MCF 10A (cell line): ENCODE measurements at regions not wholly inside any gene's neighbourhood (a gene's known extent, or its start where the extent isn't known, plus 50 kb on each side); places are given as distances from the start of the nearest gene placed in this dataset.

ENCODE experiments used
- BruUV-seq: library from RNA; stranded (reverse); fragments of 400-500 nt; replicated peaks from 2 replicates; lab custom pipeline; 2021; lab: Mats Ljungman, UMichigan
- CTCF ChIA-PET: fragments of 300-600 bp; sonication (Branson Sonifier 250); formaldehyde crosslinking; extraction: SDS; loops from one replicate; lab custom pipeline; 2021; ENCODE audit warnings: antibody characterized with exemption, inconsistent platforms; lab: Yijun Ruan, JAX
- POLR2A ChIA-PET: fragments of 300-600, 350-650 bp; sonication (Branson Sonifier 250); formaldehyde crosslinking; extraction: SDS; loops from one replicate; lab custom pipeline; 2020; ENCODE audit warnings: antibody characterized with exemption, inconsistent platforms; lab: Yijun Ruan, JAX
- DNase-seq: peaks from one replicate; pipeline ENCODE4 v3.0.0-alpha.2; 2018; ENCODE audit not compliant: unreplicated experiment
- H3K27ac Mint-ChIP-seq: one replicate; pipeline ENCODE4 v1.8.0; 2022; ENCODE audit warnings: mild to moderate bottlenecking, low read depth, mixed read lengths; ENCODE audit not compliant: unreplicated experiment
- H3K27me3 Mint-ChIP-seq: one replicate; pipeline ENCODE4 v1.8.0; 2022; ENCODE audit warnings: mixed read lengths; ENCODE audit not compliant: insufficient read depth, unreplicated experiment
- H3K36me3 Mint-ChIP-seq: one replicate; pipeline ENCODE4 v1.8.0; 2022; ENCODE audit warnings: mild to moderate bottlenecking, moderate library complexity, mixed read lengths; ENCODE audit not compliant: insufficient read depth, unreplicated experiment
- H3K4me1 Mint-ChIP-seq: one replicate; pipeline ENCODE4 v1.8.0; 2022; ENCODE audit warnings: mixed read lengths; ENCODE audit not compliant: insufficient read depth, unreplicated experiment
- H3K4me3 Mint-ChIP-seq: one replicate; pipeline ENCODE4 v1.8.0; 2022; ENCODE audit warnings: mild to moderate bottlenecking, moderate library complexity, mixed read lengths; ENCODE audit not compliant: unreplicated experiment
- H3K9me3 Mint-ChIP-seq: one replicate; pipeline ENCODE4 v1.8.0; 2022; ENCODE audit warnings: mixed read lengths; ENCODE audit not compliant: unreplicated experiment
- intact Hi-C: fragments of 100-400 bp; cut with micrococcal nuclease; formaldehyde crosslinking; loops from 2 replicates; pipeline ENCODE4 v1.14.1; 2022
- TF ChIP-seq, protein P1 (sequence below): fragments of 200-600 bp; IDR thresholded peaks from one replicate; pipeline ENCODE4 v1.8.0; 2022; ENCODE audit warnings: antibody characterized with exemption, mild to moderate bottlenecking; ENCODE audit not compliant: unreplicated experiment

DNA sequence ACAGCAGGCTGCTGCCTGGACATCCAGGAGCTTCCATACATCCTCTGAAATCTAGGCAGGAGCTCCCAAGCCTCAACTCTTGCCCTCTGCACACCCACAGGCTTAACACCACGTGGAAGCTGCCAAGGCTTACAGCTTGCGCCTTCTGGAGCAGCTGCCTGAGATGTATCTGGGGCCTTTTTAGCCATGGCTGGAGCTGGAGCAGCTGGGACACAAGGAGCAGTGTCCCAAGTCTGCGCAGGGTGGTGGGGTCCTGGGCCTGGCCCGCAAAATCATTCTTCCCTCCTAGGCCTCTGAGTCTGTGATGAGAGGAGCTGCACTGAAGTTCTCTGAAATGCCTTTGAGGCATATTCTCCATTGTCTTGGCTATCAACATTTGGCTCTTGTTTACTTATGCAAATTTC is 255.0 kb downstream of the DLL1 start:
- H3K36me3 Mint-ChIP-seq: no peaks in the 10 kb centered on the region
- no TSS peak for BruUV-seq
- ChIA-PET CTCF (no interaction called here), POLR2A (no interaction called here)
- TF ChIP-seq, protein P1, sequence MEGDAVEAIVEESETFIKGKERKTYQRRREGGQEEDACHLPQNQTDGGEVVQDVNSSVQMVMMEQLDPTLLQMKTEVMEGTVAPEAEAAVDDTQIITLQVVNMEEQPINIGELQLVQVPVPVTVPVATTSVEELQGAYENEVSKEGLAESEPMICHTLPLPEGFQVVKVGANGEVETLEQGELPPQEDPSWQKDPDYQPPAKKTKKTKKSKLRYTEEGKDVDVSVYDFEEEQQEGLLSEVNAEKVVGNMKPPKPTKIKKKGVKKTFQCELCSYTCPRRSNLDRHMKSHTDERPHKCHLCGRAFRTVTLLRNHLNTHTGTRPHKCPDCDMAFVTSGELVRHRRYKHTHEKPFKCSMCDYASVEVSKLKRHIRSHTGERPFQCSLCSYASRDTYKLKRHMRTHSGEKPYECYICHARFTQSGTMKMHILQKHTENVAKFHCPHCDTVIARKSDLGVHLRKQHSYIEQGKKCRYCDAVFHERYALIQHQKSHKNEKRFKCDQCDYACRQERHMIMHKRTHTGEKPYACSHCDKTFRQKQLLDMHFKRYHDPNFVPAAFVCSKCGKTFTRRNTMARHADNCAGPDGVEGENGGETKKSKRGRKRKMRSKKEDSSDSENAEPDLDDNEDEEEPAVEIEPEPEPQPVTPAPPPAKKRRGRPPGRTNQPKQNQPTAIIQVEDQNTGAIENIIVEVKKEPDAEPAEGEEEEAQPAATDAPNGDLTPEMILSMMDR: no peak
- H3K4me3 Mint-ChIP-seq: no peak overlapping the region
- intact Hi-C loops: no loop called here
- no peak for DNase-seq
- H3K4me1 Mint-ChIP-seq: no peaks in the 10 kb centered on the region
- H3K27ac Mint-ChIP-seq: no peak overlapping the region
- H3K9me3 Mint-ChIP-seq: peaks cover 14% of the 10 kb centered on the region
- no peaks in the 10 kb centered on the region for H3K27me3 Mint-ChIP-seq

DNA sequence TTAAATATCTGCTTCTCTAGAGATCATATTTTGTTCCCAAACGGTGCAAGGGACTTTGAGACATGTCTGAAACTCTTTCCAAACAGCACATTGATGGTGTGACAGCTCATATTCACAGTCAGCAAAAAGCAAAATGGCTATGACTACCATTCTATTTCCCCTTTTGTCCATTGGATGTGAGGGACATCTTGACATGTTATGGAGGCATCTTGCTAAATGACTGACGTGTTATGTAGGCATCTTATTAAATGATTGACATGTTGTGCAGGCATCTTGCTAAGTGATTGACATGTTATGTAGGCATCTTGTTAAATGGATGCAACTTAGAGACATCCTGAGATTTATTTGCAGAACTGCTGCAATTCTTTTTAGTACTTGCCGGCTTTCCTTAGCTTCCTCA is 255.8 kb downstream of the DLL1 start:
- Mint-ChIP-seq H3K9me3 (peaks cover 14% of the 10 kb centered on the region), H3K4me3 (no peak overlapping the region), H3K27ac (no peak overlapping the region), H3K4me1 (no peaks in the 10 kb centered on the region), H3K36me3 (no peaks in the 10 kb centered on the region), H3K27me3 (no peaks in the 10 kb centered on the region)
- ChIA-PET POLR2A (interaction anchor here (0.7 kb wide), 1 partner anchor 9 kb away, joined by 3 read pairs; no protein-coding TSS in a partner anchor), CTCF (interaction anchor here (0.6 kb wide), 1 partner anchor 113 kb away, joined by 3 read pairs; no protein-coding TSS in a partner anchor)
- TF ChIP-seq, protein P1: no peak
- DNase-seq: no peak
- intact Hi-C loops: no loop called here
- BruUV-seq: no TSS peak

DNA sequence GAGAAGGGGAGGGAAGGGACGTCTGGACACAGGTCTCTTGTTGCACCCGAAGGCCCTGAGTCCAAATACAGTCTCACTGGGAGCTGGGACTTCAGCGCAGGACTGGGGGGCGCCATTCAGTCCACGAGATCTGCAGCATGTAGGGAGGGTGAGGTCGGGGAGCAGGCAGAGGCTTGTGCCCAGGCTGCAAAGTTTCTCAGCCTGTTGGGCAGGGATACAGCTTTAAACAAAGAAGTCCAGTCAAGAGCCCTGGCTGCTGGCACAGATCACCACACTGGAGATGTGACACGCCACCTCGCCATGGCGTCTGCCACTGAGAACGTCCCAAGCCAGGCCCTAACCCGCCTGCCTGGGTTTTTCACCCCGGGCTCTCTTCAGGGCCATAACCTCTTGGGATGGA is 256.6 kb downstream of the DLL1 start:
- H3K27me3 Mint-ChIP-seq: no peaks in the 10 kb centered on the region
- ChIA-PET CTCF (no interaction called here), POLR2A (interaction anchor here (0.7 kb wide), 1 partner anchor 8 kb away, joined by 3 read pairs; no protein-coding TSS in a partner anchor)
- no peak overlapping the region for H3K4me3 Mint-ChIP-seq
- H3K27ac Mint-ChIP-seq: no peak overlapping the region
- peaks cover 14% of the 10 kb centered on the region for H3K9me3 Mint-ChIP-seq
- BruUV-seq: no TSS peak
- no peaks in the 10 kb centered on the region for H3K4me1 Mint-ChIP-seq
- intact Hi-C loops: no loop called here
- H3K36me3 Mint-ChIP-seq: no peaks in the 10 kb centered on the region
- TF ChIP-seq, protein P1: no peak
- no peak for DNase-seq

DNA sequence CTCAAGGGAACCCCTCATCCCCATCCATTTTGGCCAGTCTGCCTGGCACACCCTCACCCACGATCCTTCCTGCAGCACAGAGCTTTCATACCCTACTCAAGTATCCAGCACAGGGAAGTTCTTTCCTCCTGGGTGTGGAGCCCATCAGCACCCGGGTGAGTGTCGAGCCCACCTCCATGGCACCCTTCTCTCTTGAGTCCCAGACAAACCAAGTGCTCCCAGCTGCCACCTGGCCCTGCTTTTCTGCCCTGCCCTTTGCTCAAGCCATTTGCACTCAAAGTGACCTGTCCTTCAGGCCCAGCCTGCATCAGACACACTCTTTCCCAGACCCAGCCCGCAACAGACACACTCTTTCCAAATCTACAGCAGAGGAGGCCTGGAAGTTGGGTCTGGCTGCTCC is 257.2 kb downstream of the DLL1 start:
- Mint-ChIP-seq H3K36me3 (no peaks in the 10 kb centered on the region), H3K9me3 (peaks cover 14% of the 10 kb centered on the region), H3K4me1 (no peaks in the 10 kb centered on the region), H3K27ac (no peak overlapping the region), H3K27me3 (peaks cover 2% of the 10 kb centered on the region), H3K4me3 (no peak overlapping the region)
- ChIA-PET POLR2A (no interaction called here), CTCF (no interaction called here)
- BruUV-seq: no TSS peak
- DNase-seq: no peak
- intact Hi-C loops: no loop called here
- TF ChIP-seq, protein P1: no peak
